NCI-H510A (cell line): ENCODE measurements at regions not wholly inside any gene's neighbourhood (a gene's known extent, or its start where the extent isn't known, plus 50 kb on each side); places are given as distances from the start of the nearest gene placed in this dataset.
"Not testable (repeated sequence)": the region's sequence is repeated elsewhere in the genome, so short reads cannot be mapped to it uniquely, and the experiment has no call there.

ENCODE experiments used
- DNase-seq: peaks from one replicate; lab custom pipeline; 2025; lab: John Stamatoyannopoulos, UW

DNA sequence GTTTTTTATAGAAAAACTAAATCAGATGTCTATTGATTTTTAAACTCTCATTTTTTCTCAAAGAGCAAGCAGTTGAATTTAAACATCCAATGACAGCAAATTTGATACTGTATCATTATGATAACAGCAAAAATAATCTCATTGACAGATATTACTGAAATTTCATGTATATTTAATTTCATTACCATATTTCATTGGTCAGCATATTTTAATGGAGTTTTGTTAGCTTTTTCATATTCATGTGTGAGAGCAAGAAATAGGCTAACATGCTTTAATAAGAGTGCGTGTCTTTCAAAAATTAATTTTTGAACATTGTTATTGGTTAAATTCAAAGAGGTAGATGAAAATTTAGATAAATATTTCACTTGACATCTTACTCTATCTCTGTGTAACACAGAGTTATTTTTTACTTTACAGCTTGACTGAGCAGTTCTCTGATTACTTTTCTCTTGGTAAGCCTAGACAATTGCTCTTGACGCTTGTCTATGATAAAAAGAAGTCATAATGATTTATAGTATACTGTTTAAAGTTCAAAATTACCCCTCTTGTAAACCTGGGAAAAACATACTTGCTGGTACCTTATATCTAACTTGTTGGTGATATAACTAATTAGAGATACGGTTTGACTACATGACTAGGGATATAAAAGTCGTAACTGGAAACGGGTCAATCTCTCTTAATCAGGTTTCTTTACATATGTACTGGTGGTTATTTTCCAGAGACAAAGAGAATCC, 732.3 kb upstream of the NCAM2 start:
- DNase-seq, result no peak

DNA sequence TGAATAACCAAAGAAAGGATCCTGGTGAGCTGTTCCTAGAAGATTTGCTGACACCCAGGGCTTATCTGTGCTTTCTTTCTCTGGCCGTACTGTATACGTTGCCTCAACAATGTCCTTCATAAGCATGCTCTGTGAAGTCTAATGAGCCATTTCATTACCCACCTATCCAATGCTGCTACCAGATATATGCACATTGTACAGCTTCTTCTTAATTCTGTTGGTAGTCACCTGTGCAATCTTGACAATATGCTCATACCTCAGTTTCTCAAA, 731.8 kb upstream of the NCAM2 start:
- DNase-seq, result no peak

DNA sequence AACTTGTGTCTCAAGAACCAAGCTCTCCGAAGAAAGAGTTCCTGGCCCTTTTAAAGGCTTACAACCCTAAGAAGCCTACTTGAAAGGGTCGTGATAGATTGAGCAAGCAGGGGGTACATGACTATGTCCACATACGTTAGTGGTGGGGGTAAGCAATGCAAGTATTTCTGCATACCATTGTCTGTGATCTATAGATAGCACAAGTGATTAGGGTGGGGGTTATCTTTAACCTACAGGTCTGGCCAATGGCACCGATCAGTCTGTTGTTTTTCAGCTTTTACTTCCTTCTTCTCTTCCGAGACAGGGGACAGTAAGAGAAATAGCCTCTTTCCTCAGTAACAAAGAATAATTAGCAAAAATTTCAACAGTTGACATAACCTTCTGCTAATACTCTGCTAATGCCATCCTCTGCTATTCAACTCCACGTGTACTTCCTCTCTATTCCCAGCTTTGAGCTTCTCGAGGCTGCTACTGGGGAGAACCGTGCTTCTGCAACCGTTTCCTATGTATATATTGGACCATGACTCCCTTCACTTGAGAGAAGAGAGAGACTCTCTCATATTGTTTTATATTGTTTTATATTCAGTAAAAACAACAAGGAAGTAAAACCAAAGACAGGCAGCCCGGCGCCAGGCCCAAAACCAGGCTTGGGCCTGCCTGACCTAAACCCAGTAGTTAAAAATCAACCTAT, 727.7 kb upstream of the NCAM2 start:
- DNase-seq, result no peak

DNA sequence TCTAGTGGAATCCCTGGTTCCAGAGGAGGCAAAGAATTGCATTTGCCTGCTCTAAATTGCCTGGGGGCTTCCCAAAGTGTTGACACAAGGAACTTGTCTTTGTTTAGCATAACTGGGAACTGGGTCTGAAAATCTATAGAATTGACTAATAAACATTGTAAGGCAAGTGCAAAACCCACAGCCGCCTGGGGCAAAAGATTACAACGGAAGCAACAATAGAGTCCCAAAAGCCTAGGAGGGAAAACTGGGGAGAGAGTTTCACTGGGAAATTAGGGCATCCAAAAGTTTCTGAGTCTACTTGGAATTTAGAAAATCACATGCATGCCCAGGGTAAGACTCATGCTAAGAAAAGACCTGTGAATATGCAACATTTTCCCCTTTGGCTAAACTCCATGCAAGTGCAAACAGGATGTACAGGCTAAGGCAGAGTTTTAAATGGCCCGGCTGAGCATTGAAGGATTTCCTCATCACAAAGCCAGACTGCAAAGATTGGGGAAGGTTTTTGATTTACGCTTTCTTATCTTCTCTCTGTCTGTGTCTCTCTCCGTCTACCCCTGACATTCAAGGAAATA, 725.3 kb upstream of the NCAM2 start:
- no peak for DNase-seq

DNA sequence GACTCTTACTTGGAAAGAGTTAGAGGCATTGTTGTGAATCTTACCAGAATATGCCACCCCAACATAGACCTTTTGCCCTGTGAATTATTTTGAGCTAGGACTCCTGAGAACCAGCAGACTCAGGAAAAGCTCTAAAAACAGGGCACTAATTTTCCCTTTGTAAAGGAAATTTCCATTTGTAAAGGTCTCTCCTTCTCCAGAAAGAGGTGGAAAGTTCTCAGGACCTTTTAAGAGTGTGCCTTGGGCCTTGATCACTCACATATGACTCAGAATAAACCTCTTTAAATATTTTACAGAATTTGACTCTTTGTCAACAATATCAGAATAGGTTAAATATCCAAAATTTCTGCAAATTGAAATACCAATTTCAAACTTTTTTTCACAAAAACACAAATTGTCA, 721.8 kb upstream of the NCAM2 start:
- no peak for DNase-seq

DNA sequence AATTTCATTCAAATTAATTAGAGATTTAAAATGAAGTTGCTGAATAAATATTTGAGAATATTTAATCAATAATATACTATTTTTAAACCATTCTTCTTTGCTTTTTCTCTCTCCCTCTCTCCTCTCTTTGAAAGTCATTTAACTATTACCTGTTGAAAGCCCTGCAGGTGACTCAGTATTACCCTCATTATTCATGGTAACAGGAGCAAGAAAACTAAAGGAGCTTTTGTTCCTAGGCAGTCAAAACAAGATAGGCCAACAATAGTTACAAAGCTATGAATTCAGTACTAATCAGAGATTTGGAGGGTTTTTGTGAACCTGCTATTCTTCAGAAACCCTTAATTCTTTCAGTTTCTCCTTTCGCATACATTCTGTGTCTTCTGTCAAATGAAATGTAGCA, 721.3 kb upstream of the NCAM2 start:
- DNase-seq, result no peak

DNA sequence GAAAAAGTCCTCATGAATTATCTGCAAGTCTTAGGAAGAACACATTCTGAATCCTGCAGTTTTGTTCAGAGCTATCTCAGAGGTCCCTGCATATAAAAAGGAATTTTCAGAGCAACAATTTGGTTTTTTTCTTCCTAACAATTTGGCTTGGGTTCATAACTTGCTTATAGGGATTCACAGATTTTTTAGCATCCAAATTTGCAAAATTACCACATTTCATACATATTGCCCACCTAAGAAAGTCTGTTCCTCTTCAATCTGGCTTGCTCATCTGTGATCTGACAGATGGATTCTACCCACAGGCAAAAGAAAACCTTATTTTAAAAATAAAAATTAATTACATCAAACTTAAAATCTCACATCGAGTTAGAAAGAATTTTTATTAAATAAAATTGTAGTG, 714.4 kb upstream of the NCAM2 start:
- no peak for DNase-seq

DNA sequence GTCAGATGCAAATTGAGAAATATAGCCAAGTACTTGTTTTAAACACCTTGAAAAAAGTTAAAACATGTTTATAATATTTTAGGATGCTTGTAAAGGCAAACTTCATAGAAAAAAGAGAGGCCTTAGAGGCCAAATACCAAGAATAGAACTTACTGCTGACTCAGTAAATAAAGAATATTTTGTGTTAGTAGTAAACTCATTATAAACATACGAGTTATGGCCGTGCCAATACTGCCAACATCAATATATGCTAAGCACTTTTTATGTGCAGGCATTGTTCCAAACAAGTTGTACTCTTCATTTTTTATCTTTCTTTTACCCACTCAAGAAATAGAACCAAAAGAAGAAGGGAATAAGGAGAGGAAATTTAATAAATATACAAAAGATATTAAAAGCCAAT, 705.9 kb upstream of the NCAM2 start:
- DNase-seq, result no peak

DNA sequence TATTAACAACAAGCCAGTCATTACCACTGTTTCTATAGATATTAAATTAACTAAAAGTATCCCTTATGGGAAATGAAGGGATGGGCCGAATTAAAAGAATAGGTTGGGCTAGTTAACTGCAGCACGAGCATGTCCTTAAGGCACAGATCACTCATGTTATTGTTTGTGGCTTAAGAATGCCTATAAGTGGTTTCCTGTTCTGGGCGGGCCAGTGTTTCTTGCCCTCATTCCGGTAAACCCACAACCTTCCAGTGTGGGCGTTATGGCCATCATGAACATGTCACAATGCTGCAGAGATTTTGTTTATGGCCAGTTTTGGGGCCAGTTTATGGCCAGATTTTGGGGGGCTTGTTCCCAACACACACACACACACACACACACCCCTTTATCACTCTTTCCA, 705.4 kb upstream of the NCAM2 start:
- not testable (repeated sequence) for DNase-seq

DNA sequence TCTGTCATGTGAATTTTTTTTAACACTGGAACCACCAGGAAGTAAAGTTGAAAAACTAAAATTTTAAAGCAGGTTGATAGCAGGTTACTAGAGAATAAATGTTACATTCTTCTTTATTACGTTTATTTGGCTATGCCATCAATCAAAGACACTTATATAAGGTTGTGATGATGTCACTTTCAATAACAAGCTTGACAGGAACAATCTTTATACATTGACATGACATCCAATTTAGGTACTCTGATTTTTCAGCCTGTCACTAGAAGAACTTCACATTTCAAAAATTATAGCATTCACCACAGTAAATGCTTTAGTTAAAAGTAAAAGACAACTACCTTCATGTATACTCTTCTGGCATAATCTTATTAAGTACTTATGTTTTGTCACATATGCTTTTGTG, 696.8 kb upstream of the NCAM2 start:
- no peak for DNase-seq

DNA sequence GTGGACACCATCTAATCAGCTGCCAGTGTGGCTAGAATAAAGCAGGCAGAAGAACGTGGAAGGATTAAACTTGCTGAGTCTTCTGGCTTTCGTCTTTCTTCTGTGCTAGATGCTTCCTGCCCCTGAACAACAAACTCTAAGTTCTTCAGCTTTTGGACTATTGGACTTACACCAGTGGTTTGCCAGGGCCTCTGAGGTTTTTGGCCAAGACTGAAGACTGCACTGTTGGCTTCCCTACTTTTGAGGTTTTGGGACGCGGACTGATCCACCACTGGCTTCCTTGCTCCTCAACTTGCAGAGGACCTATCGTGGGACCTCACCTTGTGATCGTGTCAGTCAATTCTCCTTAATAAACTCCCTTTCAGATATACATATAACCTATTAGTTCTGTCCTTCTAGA, 696.1 kb upstream of the NCAM2 start:
- DNase-seq, result no peak

DNA sequence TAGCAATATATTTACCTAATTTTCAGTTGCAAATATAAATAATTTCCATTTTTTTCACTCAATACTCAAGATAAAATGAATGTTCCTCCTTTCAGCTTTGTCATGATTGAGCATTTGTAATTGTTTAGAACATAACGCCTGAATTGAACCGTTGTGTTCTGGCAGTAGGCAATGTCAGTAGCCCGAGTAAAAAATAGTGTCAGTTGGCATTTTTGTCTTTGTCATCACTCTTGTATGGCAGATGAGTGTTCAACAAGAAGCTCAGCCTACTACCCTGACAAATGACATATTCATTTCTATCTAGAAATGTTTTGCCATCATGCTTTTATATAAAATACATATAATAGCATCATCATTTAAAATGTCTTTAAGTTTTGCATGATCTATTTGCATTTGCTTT, 691.4 kb upstream of the NCAM2 start:
- DNase-seq, result no peak

DNA sequence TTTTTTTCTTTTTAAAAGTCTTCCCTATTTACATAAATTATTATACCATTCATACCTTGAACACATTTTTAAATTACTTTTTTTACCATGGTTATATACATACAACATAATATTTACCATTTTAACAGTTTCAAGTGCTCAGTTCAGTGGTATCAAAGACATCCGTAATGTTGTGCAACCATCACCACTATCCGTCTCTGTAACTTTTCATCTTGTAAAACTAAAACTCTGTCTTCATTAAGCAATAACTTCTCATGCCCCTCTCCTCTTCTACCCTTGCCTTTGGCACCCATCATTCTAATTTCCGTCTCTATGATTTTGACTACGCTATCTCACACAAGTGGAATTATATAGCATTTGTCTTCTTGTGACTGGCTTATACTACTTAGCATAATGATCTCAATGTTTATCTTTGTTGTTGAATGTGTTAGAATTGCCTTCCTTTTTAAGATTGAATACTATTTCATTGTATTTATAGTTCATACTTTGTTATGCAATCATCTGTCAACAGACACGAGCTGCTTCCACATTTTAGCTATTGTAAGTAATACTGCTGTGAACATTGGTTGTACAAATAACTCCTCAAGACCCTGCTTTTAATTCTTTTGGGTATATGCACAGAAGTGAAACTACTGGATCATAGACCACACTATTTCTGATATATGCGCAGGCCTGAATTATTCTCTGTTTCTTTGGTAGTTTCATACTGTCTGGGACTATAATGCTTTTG, 689.5 kb upstream of the NCAM2 start:
- DNase-seq, result no peak

DNA sequence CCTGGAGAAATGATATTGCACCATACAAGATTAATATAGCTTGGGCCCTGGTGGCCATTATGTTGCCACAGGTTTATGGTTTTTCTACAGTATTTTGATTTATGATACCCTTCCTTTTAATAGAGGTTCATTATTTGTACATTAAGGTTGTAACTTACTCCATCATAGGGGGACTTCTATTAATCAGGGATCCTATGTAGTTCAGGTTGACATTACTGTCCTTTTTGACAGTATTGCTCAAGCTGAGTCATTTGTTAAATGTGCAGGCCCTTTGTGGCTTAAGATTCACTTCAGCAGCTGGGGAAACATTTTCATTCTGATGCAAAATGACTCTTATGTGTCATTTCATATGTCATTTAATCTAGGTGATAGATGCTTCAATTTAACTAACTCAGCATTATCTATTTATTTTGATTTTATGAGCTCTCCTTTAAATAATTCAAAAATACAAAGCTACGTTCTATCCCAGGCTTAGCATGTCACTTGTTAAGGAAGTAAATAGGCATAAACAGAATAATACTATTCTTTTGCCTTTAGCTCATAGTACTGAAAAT, 686.9 kb upstream of the NCAM2 start:
- DNase-seq, result no peak

DNA sequence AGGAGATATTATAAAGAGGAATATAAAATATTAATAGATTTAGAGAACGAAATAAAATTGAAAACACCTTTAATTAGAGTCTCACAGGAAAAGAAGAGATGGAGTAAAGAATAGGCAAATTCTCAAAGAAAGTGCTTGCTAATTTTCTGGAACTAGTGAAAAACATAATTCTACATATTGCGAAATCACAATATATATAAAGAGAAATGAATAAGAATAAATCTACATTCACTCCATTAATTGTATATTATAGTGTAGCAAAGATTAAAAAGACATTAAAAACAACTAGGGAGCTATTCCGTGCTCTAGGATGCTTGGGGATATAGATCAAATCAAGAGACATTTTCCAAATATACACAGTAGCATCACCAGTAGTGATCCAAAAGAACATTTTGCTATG, 685.2 kb upstream of the NCAM2 start:
- DNase-seq, result no peak

DNA sequence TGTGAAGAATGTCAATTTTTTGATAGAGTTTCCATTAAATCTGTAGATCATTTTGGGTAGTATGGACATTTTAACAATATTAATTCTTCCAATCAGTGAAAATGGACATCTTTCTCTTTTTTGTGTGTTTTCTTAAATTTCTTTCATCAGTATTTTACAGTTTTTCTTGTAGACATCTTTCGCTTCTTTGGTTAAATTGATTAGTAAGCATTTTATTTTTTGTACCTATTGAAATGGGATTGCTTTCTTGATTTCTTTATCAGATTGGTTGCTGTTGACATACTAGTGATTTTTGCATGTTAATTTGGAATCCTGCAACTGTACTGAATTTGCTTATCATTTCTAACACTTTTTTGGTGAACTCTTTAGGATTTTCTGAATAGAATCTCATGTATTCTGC, 683.2 kb upstream of the NCAM2 start:
- DNase-seq, result no peak

DNA sequence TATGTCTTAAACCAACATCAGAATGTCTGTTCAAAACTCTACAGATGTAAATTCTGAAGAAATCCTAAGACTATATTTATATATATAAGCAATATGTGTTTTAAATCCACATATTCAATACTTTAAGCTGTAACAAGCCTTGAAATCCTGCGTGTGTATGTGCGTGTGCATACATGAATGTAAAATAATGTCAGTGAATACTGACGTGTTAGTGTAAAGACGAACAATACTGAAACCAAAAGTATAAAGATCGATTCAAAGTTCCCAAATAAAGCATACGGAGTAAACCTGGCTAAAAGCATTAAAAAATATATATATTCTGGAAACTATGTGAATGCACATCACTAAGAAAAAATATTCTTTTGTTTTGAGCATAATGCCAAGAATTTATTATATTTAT, 668.6 kb upstream of the NCAM2 start:
- DNase-seq, result no peak

DNA sequence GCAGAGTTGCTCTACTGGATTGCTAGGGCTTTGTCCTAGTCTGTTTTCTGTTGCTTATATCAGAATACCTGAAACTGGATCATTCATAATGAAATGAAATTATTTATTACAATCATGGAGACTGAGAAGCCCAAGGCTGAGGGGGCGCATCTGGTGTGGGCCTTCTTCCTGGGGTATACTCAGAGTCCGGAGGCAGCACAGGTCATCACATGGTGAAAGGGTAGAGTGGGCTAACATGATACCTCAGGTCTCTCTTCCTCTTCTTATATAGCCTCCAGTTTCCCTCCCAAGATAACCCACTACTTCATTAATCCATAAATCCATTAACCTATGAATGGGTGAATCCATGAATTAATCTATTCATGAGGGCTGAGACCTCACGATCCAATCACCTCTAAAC, 667.6 kb upstream of the NCAM2 start:
- no peak for DNase-seq

DNA sequence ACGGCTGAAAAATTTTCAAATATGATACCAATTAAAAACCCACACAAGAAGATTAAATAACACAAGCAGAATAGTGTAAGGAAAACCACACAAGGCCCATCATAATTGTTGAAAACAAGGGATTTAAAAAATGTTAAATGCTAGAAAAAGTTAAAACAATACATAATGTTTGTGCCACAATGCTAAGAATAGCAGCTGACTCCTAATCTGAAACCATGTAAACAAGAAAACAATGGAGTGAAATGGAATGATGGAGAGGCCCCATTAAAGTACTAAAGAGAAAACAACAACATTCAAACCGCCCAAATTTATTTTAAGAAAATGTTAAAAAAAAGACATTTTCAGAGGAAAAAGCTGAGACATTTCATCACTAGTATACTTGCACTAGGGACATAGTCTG, 663.6 kb upstream of the NCAM2 start:
- DNase-seq, result no peak

DNA sequence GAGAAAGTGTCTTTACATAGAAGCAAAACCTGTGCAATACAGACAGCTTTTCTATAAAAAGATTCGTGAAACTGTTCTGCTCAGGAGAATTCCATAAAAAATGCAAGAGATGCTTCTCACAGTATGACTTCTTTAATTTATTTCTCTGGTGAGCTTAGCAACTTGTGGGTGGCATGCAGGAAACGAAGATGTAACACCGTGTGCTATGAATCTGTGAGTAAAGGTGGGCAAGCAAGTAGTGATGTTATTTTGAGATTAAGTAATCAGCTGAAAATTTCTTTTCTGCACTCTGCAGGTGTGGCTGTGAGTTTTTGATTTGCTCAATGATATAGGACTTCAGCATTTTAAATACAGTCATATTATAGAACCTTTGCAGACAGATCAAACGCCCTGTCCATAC, 656.8 kb upstream of the NCAM2 start:
- no peak for DNase-seq

DNA sequence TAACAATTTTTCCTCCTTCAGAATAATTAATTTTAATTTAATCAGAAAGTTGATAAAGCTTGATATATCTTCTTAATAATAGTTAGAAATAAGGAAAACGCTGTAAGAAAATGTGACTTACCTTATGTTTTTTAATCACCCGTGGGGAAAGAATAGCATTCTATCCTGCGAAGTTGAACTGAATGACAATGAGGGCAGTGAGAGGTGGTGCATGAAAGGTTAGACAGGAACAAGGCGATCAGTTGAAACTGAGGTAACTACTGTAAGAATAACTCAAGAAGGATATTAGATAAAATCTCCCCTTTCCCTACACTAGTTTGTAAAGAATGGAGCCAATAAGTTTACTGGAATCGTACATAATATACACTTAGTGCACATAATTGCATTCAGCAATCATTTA, 655.0 kb upstream of the NCAM2 start:
- DNase-seq, result no peak

DNA sequence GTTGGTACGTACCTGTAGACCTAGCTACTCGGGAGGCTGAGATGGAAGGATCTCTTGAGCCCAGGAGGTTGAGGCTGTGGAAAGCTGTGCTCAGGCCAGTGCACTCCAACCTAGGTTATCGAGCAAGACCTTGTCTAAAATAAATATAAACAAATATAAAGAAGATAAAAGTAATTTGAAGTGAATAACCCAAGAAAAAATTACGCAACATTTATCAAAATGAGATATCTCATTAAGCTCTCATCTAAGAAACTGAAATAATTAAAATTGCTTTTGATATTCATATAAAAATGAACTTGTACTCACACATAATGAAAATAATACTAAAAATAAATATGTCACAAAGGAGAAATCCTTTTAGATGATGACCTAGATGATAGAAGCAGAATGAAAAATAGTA, 647.1 kb upstream of the NCAM2 start:
- no peak for DNase-seq

DNA sequence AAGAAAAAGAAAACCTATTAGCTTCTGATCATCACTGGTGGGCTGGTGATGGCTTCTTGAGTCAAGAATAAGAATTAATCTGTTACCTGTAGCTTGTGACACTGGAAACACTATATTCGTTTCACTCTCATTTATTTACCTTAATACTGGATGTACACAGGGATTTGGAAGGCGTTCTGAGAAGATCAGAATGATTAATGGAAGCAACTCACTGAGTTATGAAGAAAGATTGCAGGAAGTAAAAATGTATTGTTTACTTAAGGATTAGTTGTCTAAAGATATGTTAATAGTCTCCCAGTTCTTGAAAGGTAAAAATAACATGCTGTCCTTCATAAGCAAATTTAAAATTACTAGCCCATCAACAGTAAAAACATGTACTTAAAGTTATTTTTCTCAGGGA, 644.9 kb upstream of the NCAM2 start:
- DNase-seq, result no peak
